WTC11 (cell line): ENCODE measurements at regions not wholly inside any gene's neighbourhood (a gene's known extent, or its start where the extent isn't known, plus 50 kb on each side); places are given as distances from the start of the nearest gene placed in this dataset.

Experiments
- ATF1 ChIP-seq: sonication (generic); formaldehyde crosslinking; IDR thresholded peaks from 2 replicates; pipeline ENCODE4 v1.8.1; 2023; ENCODE audit warnings: mild to moderate bottlenecking, moderate library complexity, missing genetic modification reagents
- E2F4 ChIP-seq: sonication (generic); formaldehyde crosslinking; IDR thresholded peaks from 2 replicates; pipeline ENCODE4 v1.8.1; 2022; ENCODE audit warnings: low read depth, mild to moderate bottlenecking, moderate library complexity, missing genetic modification reagents, borderline replicate concordance
- ESRRA ChIP-seq: sonication (generic); formaldehyde crosslinking; IDR thresholded peaks from 2 replicates; pipeline ENCODE4 v1.8.1; 2022; ENCODE audit warnings: mild to moderate bottlenecking, missing genetic modification reagents, borderline replicate concordance
- GABPB1 ChIP-seq: sonication (generic); formaldehyde crosslinking; IDR thresholded peaks from 2 replicates; pipeline ENCODE4 v1.8.1; 2023; ENCODE audit warnings: mild to moderate bottlenecking, missing genetic modification reagents
- SMAD3 ChIP-seq: sonication (generic); formaldehyde crosslinking; IDR thresholded peaks from 2 replicates; pipeline ENCODE4 v1.8.0; 2022; ENCODE audit warnings: missing genetic modification reagents, mild to moderate bottlenecking, borderline replicate concordance
- SMAD4 ChIP-seq: sonication (generic); formaldehyde crosslinking; IDR thresholded peaks from 2 replicates; pipeline ENCODE4 v1.8.0; 2022; ENCODE audit warnings: mild to moderate bottlenecking, missing genetic modification reagents
- SP1 ChIP-seq: sonication (generic); formaldehyde crosslinking; conservative IDR thresholded peaks from 2 replicates; pipeline ENCODE4 v1.8.1; 2022; ENCODE audit warnings: missing genetic modification reagents
- ZNF121 ChIP-seq: sonication (generic); formaldehyde crosslinking; IDR thresholded peaks from 2 replicates; pipeline ENCODE4 v1.8.0; 2023; ENCODE audit warnings: missing genetic modification reagents
- ZNF317 ChIP-seq: sonication (generic); formaldehyde crosslinking; IDR thresholded peaks from 2 replicates; pipeline ENCODE4 v1.8.1; 2023; ENCODE audit warnings: low read depth, mild to moderate bottlenecking, moderate library complexity, missing genetic modification reagents, borderline replicate concordance
- ZNF512 ChIP-seq: sonication (generic); formaldehyde crosslinking; IDR thresholded peaks from 2 replicates; pipeline ENCODE4 v1.8.1; 2022; ENCODE audit warnings: missing genetic modification reagents, borderline replicate concordance
- TF ChIP-seq, protein P1 (sequence below): fragments of 200-600 bp; IDR thresholded peaks from 2 replicates; pipeline ENCODE4 v1.8.0; 2022; ENCODE audit warnings: antibody characterized with exemption
- TF ChIP-seq, protein P2 (sequence below): sonication (generic); formaldehyde crosslinking; IDR thresholded peaks from 2 replicates; pipeline ENCODE4 v1.8.1; 2023; ENCODE audit warnings: mild to moderate bottlenecking, missing genetic modification reagents

GRCh38 chr2:49286045-49286444, 131.7 kb upstream of the FSHR start:
- TF ChIP-seq, protein P1, sequence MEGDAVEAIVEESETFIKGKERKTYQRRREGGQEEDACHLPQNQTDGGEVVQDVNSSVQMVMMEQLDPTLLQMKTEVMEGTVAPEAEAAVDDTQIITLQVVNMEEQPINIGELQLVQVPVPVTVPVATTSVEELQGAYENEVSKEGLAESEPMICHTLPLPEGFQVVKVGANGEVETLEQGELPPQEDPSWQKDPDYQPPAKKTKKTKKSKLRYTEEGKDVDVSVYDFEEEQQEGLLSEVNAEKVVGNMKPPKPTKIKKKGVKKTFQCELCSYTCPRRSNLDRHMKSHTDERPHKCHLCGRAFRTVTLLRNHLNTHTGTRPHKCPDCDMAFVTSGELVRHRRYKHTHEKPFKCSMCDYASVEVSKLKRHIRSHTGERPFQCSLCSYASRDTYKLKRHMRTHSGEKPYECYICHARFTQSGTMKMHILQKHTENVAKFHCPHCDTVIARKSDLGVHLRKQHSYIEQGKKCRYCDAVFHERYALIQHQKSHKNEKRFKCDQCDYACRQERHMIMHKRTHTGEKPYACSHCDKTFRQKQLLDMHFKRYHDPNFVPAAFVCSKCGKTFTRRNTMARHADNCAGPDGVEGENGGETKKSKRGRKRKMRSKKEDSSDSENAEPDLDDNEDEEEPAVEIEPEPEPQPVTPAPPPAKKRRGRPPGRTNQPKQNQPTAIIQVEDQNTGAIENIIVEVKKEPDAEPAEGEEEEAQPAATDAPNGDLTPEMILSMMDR: no peak
- TF ChIP-seq ZNF317 (CRISPR knock-in tag): no peak
- TF ChIP-seq SP1: no peak
- no peak for TF ChIP-seq SMAD3 (CRISPR knock-in tag)
- no peak for TF ChIP-seq ZNF121 (CRISPR knock-in tag)
- TF ChIP-seq E2F4 (CRISPR knock-in tag): no peak
- no peak for TF ChIP-seq ZNF512
- TF ChIP-seq ATF1 (CRISPR knock-in tag): no peak
- TF ChIP-seq GABPB1 (CRISPR knock-in tag): no peak
- TF ChIP-seq SMAD4 (CRISPR knock-in tag): no peak
- TF ChIP-seq, protein P2, sequence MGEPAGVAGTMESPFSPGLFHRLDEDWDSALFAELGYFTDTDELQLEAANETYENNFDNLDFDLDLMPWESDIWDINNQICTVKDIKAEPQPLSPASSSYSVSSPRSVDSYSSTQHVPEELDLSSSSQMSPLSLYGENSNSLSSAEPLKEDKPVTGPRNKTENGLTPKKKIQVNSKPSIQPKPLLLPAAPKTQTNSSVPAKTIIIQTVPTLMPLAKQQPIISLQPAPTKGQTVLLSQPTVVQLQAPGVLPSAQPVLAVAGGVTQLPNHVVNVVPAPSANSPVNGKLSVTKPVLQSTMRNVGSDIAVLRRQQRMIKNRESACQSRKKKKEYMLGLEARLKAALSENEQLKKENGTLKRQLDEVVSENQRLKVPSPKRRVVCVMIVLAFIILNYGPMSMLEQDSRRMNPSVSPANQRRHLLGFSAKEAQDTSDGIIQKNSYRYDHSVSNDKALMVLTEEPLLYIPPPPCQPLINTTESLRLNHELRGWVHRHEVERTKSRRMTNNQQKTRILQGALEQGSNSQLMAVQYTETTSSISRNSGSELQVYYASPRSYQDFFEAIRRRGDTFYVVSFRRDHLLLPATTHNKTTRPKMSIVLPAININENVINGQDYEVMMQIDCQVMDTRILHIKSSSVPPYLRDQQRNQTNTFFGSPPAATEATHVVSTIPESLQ (CRISPR knock-in tag): no peak
- TF ChIP-seq ESRRA (CRISPR knock-in tag): no peak
